ENCODE measurements at regions not wholly inside any gene's neighbourhood (a gene's known extent, or its start where the extent isn't known, plus 50 kb on each side); places are given as distances from the start of the nearest gene placed in this dataset.

- Histone ChIP-seq H3K4me1 (ENCODE audit: control insufficient read depth, insufficient read depth, low read length) (peaks cover 13% of the 10 kb centered on the region), H3K27ac (ENCODE audit: low read depth, low read length) (no peak overlapping the region), H3K27me3 (ENCODE audit: control insufficient read depth, insufficient read depth, low read length) (no peaks in the 10 kb centered on the region), H3K9me3 (ENCODE audit: control insufficient read depth, insufficient read depth, low read length) (no peaks in the 10 kb centered on the region), H3K9ac (ENCODE audit: low read depth, low read length) (no peak overlapping the region), H3K36me3 (ENCODE audit: control insufficient read depth, insufficient read depth, low read length) (no peaks in the 10 kb centered on the region), H3K4me3 (ENCODE audit: low read depth, low read length) (no peak overlapping the region)
Observed at GRCh38 chr21:26739189-26739588, 106.0 kb downstream of the ADAMTS1 start.

- Histone ChIP-seq H3K36me3 (ENCODE audit: control insufficient read depth, insufficient read depth, low read length) (no peaks in the 10 kb centered on the region), H3K27ac (ENCODE audit: low read depth, low read length) (no peak overlapping the region), H3K9ac (ENCODE audit: low read depth, low read length) (no peak overlapping the region), H3K4me3 (ENCODE audit: low read depth, low read length) (no peak overlapping the region), H3K4me1 (ENCODE audit: control insufficient read depth, insufficient read depth, low read length) (peaks cover 28% of the 10 kb centered on the region), H3K27me3 (ENCODE audit: control insufficient read depth, insufficient read depth, low read length) (no peaks in the 10 kb centered on the region), H3K9me3 (ENCODE audit: control insufficient read depth, insufficient read depth, low read length) (no peaks in the 10 kb centered on the region)
Observed at GRCh38 chr21:26736449-26736848, 108.8 kb downstream of the ADAMTS1 start.

DNA sequence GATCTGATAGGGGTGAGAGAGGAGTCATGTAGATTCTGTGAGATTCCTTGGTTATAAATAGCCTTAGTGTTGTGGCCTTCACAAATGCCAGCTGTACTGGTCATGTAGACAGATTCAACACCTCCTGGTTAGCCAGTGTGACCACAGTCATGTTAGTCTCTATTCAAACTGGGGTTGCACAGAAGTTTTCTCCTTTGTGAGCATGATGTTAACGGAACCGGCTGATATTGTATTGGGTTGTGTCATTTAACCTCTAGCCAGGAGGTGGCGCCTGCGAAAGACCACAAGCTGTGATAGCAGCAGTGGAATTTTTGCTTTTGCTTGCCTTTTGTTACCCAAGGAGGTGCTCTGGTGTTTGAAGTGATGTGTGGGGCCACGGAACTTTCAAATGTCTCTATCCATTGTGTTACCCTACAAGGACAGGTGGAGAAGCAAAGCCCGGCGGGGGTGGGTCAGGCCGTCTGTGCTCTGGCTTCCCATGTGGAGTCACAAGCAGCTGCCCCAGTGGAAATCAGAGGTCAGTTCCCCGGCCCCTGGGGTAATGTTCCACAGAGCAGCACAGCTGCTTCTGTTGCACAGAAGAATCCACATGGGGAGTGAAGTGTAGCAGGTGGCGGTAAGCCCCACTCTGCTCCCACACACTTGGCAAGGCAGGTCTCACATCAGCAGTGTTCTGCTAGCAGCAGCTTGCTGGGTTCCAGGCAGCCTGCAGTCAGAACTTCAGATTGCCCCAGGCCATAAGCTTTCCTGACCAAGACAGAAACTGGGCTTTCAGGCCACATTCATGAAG lies 112.6 kb downstream of the ADAMTS1 start:
- H3K4me1 ChIP-seq (ENCODE audit: control insufficient read depth, insufficient read depth, low read length): peaks cover 28% of the 10 kb centered on the region
- peak overlapping the region; percentile 46 for H3K27ac ChIP-seq (ENCODE audit: low read depth, low read length)
- no peak overlapping the region for H3K4me3 ChIP-seq (ENCODE audit: low read depth, low read length)
- no peaks in the 10 kb centered on the region for H3K36me3 ChIP-seq (ENCODE audit: control insufficient read depth, insufficient read depth, low read length)
- no peaks in the 10 kb centered on the region for H3K9me3 ChIP-seq (ENCODE audit: control insufficient read depth, insufficient read depth, low read length)
- no peak overlapping the region for H3K9ac ChIP-seq (ENCODE audit: low read depth, low read length)
- no peaks in the 10 kb centered on the region for H3K27me3 ChIP-seq (ENCODE audit: control insufficient read depth, insufficient read depth, low read length)

- H3K4me3 ChIP-seq (ENCODE audit: low read depth, low read length): no peak overlapping the region
- H3K36me3 ChIP-seq (ENCODE audit: control insufficient read depth, insufficient read depth, low read length): no peaks in the 10 kb centered on the region
- H3K27me3 ChIP-seq (ENCODE audit: control insufficient read depth, insufficient read depth, low read length): no peaks in the 10 kb centered on the region
- 0 out of 2 replicates have a peak, but pooled peaks cover 2% of the 10 kb centered on the region for H3K4me1 ChIP-seq (ENCODE audit: control insufficient read depth, insufficient read depth, low read length)
- no peak overlapping the region for H3K9ac ChIP-seq (ENCODE audit: low read depth, low read length)
- no peaks in the 10 kb centered on the region for H3K9me3 ChIP-seq (ENCODE audit: control insufficient read depth, insufficient read depth, low read length)
- H3K27ac ChIP-seq (ENCODE audit: low read depth, low read length): no peak overlapping the region
Observed at GRCh38 chr21:26719750-26720149, 125.5 kb downstream of the ADAMTS1 start.

DNA sequence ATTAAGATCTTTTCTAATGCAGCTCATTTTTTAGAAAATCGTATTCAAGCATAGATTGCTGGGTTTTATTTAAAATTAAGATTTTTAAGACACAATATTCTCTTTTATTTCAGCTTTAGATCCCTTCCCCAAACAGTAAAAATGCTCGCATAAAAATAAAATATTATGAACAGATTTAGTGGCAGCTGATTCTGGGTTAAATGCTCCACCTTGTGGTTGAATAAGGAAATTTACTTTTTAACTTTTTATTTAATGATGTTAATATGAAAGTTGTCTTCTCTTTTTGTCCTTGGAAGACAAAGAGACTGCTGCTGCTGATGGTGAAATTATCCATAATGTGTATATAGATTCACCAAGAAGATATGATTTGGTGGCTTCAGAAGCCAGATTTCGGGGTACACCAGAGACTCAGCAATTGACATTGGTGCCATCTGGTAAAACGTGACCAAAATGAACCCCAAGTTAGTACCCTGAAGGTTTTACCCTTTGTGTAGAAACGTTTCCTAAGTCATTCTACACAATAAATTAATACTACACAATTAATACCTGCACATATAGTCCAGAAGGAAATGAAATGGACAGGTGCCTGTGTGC lies 128.0 kb downstream of the ADAMTS1 start:
- no peaks in the 10 kb centered on the region for H3K9me3 ChIP-seq (ENCODE audit: control insufficient read depth, insufficient read depth, low read length)
- no peaks in the 10 kb centered on the region for H3K27me3 ChIP-seq (ENCODE audit: control insufficient read depth, insufficient read depth, low read length)
- H3K27ac ChIP-seq (ENCODE audit: low read depth, low read length): no peak overlapping the region
- no peak overlapping the region for H3K9ac ChIP-seq (ENCODE audit: low read depth, low read length)
- no peaks in the 10 kb centered on the region for H3K36me3 ChIP-seq (ENCODE audit: control insufficient read depth, insufficient read depth, low read length)
- H3K4me1 ChIP-seq (ENCODE audit: control insufficient read depth, insufficient read depth, low read length): 0 out of 2 replicates have a peak, but pooled peaks cover 2% of the 10 kb centered on the region
- H3K4me3 ChIP-seq (ENCODE audit: low read depth, low read length): no peak overlapping the region

GRCh38 chr21:26715878-26716506 lies 129.2 kb downstream of the ADAMTS1 start:
- H3K9ac ChIP-seq (ENCODE audit: low read depth, low read length): no peak overlapping the region
- no peak overlapping the region for H3K4me3 ChIP-seq (ENCODE audit: low read depth, low read length)
- no peaks in the 10 kb centered on the region for H3K9me3 ChIP-seq (ENCODE audit: control insufficient read depth, insufficient read depth, low read length)
- no peaks in the 10 kb centered on the region for H3K27me3 ChIP-seq (ENCODE audit: control insufficient read depth, insufficient read depth, low read length)
- no peak overlapping the region for H3K27ac ChIP-seq (ENCODE audit: low read depth, low read length)
- H3K4me1 ChIP-seq (ENCODE audit: control insufficient read depth, insufficient read depth, low read length): 0 out of 2 replicates have a peak, but pooled peaks cover 2% of the 10 kb centered on the region
- no peaks in the 10 kb centered on the region for H3K36me3 ChIP-seq (ENCODE audit: control insufficient read depth, insufficient read depth, low read length)

- H3K9ac ChIP-seq (ENCODE audit: low read depth, low read length): no peak overlapping the region
- H3K4me1 ChIP-seq (ENCODE audit: control insufficient read depth, insufficient read depth, low read length): peaks cover 10% of the 10 kb centered on the region
- H3K4me3 ChIP-seq (ENCODE audit: low read depth, low read length): no peak overlapping the region
- no peaks in the 10 kb centered on the region for H3K27me3 ChIP-seq (ENCODE audit: control insufficient read depth, insufficient read depth, low read length)
- H3K9me3 ChIP-seq (ENCODE audit: control insufficient read depth, insufficient read depth, low read length): no peaks in the 10 kb centered on the region
- H3K27ac ChIP-seq (ENCODE audit: low read depth, low read length): no peak overlapping the region
- H3K36me3 ChIP-seq (ENCODE audit: control insufficient read depth, insufficient read depth, low read length): no peaks in the 10 kb centered on the region
Observed at GRCh38 chr21:26715116-26715515, 130.1 kb downstream of the ADAMTS1 start.

GRCh38 chr21:26710155-26710554 lies 135.1 kb downstream of the ADAMTS1 start:
- Histone ChIP-seq H3K36me3 (ENCODE audit: control insufficient read depth, insufficient read depth, low read length) (no peaks in the 10 kb centered on the region), H3K9ac (ENCODE audit: low read depth, low read length) (no peak overlapping the region), H3K27me3 (ENCODE audit: control insufficient read depth, insufficient read depth, low read length) (no peaks in the 10 kb centered on the region), H3K4me3 (ENCODE audit: low read depth, low read length) (no peak overlapping the region), H3K9me3 (ENCODE audit: control insufficient read depth, insufficient read depth, low read length) (no peaks in the 10 kb centered on the region), H3K27ac (ENCODE audit: low read depth, low read length) (peak overlapping the region; percentile 47), H3K4me1 (ENCODE audit: control insufficient read depth, insufficient read depth, low read length) (peaks cover 14% of the 10 kb centered on the region)

- Histone ChIP-seq H3K27me3 (ENCODE audit: control insufficient read depth, insufficient read depth, low read length) (no peaks in the 10 kb centered on the region), H3K9ac (ENCODE audit: low read depth, low read length) (no peak overlapping the region), H3K4me3 (ENCODE audit: low read depth, low read length) (no peak overlapping the region), H3K36me3 (ENCODE audit: control insufficient read depth, insufficient read depth, low read length) (no peaks in the 10 kb centered on the region), H3K4me1 (ENCODE audit: control insufficient read depth, insufficient read depth, low read length) (peaks cover 14% of the 10 kb centered on the region), H3K9me3 (ENCODE audit: control insufficient read depth, insufficient read depth, low read length) (no peaks in the 10 kb centered on the region), H3K27ac (ENCODE audit: low read depth, low read length) (no peak overlapping the region)
Observed at GRCh38 chr21:26709090-26709489, 136.0 kb upstream of the CYYR1 start.

DNA sequence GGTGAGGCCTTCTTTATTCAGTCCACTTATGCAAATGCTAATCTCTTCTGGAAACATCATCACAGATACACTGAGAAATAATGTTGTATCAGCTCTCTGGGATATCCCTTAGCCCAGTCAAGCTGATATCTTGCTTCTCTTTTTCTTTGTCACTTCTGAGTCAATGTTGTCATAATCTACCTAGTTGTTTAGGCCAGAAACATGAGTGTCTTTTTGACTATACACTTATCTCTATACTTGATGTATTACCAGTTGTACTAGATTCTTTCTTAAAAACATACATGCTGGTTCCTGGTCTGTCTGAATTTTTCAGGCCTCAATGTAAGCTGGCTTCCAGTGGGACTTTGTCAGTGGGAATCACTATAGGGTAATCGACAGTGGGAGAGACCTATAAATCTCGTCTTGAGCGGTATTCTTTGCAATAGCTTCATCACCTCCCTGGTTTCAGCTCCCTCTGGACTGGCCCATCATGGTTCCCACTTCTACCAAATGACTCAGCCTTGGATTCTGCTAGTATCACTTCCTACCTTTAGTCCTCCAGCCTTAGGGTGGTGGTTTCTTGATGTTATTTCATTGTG lies 135.2 kb upstream of the CYYR1 start:
- H3K9me3 ChIP-seq (ENCODE audit: control insufficient read depth, insufficient read depth, low read length): no peaks in the 10 kb centered on the region
- no peak overlapping the region for H3K27ac ChIP-seq (ENCODE audit: low read depth, low read length)
- no peaks in the 10 kb centered on the region for H3K27me3 ChIP-seq (ENCODE audit: control insufficient read depth, insufficient read depth, low read length)
- peaks cover 14% of the 10 kb centered on the region for H3K4me1 ChIP-seq (ENCODE audit: control insufficient read depth, insufficient read depth, low read length)
- no peak overlapping the region for H3K4me3 ChIP-seq (ENCODE audit: low read depth, low read length)
- H3K9ac ChIP-seq (ENCODE audit: low read depth, low read length): no peak overlapping the region
- no peaks in the 10 kb centered on the region for H3K36me3 ChIP-seq (ENCODE audit: control insufficient read depth, insufficient read depth, low read length)

- no peak overlapping the region for H3K4me3 ChIP-seq (ENCODE audit: low read depth, low read length)
Observed at GRCh38 chr21:26707246-26707645, 134.2 kb upstream of the CYYR1 start.

More at GRCh38 chr21:26707246-26707645, 134.2 kb upstream of the CYYR1 start:
- H3K9ac ChIP-seq (ENCODE audit: low read depth, low read length): no peak overlapping the region
- no peak overlapping the region for H3K27ac ChIP-seq (ENCODE audit: low read depth, low read length)
- H3K9me3 ChIP-seq (ENCODE audit: control insufficient read depth, insufficient read depth, low read length): no peaks in the 10 kb centered on the region
- H3K27me3 ChIP-seq (ENCODE audit: control insufficient read depth, insufficient read depth, low read length): no peaks in the 10 kb centered on the region
- peaks cover 14% of the 10 kb centered on the region for H3K4me1 ChIP-seq (ENCODE audit: control insufficient read depth, insufficient read depth, low read length)
- H3K36me3 ChIP-seq (ENCODE audit: control insufficient read depth, insufficient read depth, low read length): no peaks in the 10 kb centered on the region
